Transverse colon (tissue), 4 donors: ENCODE measurements at regions not wholly inside any gene's neighbourhood (a gene's known extent, or its start where the extent isn't known, plus 50 kb on each side); places are given as distances from the start of the nearest gene placed in this dataset.
"Not testable (repeated sequence)": the region's sequence is repeated elsewhere in the genome, so short reads cannot be mapped to it uniquely, and the experiment has no call there.

Source experiments
- DNase-seq: peaks from one replicate; pipeline ENCODE4 v3.0.0-alpha.2; 2019
- H3K27ac ChIP-seq, 4 donors: fragments of 200-600 bp; sonication (generic); 2 replicates each; pipeline ENCODE4 v1.5.1; 2016 to 2018; ENCODE audit warnings: inconsistent platforms in 4 of 4
- H3K27me3 ChIP-seq: fragments of 200-600 bp; sonication (generic); 2 replicates; pipeline ENCODE4 v1.5.1; 2017; ENCODE audit warnings: inconsistent platforms
- H3K36me3 ChIP-seq, 4 donors: fragments of 200-600 bp; sonication (generic); 2 replicates each; pipeline ENCODE4 v1.5.1; 2017 to 2019; ENCODE audit warnings: inconsistent platforms in 4 of 4
- H3K4me1 ChIP-seq, 4 donors: fragments of 200-600 bp; sonication (generic); 2 replicates each; pipeline ENCODE4 v1.5.1; 2017 to 2020; ENCODE audit warnings: inconsistent platforms in 4 of 4
- H3K4me3 ChIP-seq, 4 donors: fragments of 200-600 bp; sonication (generic); 1 replicate in 1 of 4; 2 replicates in 3 of 4; pipeline versions ENCODE4 v1.5.1 to v1.6.1; 2017 to 2019; ENCODE audit warnings: inconsistent platforms in 4 of 4
- H3K9me3 ChIP-seq, 2 donors: fragments of 200-600 bp; sonication (generic); 2 replicates each; pipeline ENCODE4 v1.5.1; 2017 to 2019; ENCODE audit warnings: inconsistent platforms in 2 of 2
- CTCF ChIP-seq, 5 experiments: fragments of 200-600 bp in 3 of 5; fragments of 450-650 bp in 2 of 5; sonication (generic) in 3 of 5; IDR thresholded peaks; 1 replicate in 2 of 5; 2 replicates in 3 of 5; pipeline ENCODE4 v1.5.1; 2016 to 2017; ENCODE audit warnings: antibody characterized with exemption in 5 of 5, inconsistent platforms in 3 of 5, mild to moderate bottlenecking in 2 of 5, moderate library complexity in 1 of 5
- EP300 ChIP-seq: sonication (generic); formaldehyde crosslinking; IDR thresholded peaks from one replicate; pipeline ENCODE4 v1.6.1; 2017; ENCODE audit warnings: antibody characterized with exemption, low read depth
- POLR2A ChIP-seq: fragments of 450-650 bp; IDR thresholded peaks from one replicate; pipeline ENCODE4 v1.6.1; 2016; ENCODE audit warnings: antibody characterized with exemption, mild to moderate bottlenecking, moderate library complexity
- POLR2AphosphoS5 ChIP-seq, 3 donors: sonication (generic); formaldehyde crosslinking; IDR thresholded peaks; one replicate each; pipeline ENCODE4 v1.6.1; 2016; ENCODE audit warnings: antibody characterized with exemption in 3 of 3
- WGBS, 2 donors: methylation state at CpG; one replicate each; pipeline ENCODE4 v1.1.5; 2018; ENCODE audit warnings: low coverage in 1 of 2; 5-methylcytosine and 5-hydroxymethylcytosine counted together
- in situ Hi-C, 4 donors: fragments of 200-750 bp; cut with MboI; loops; one replicate each; pipeline versions ENCODE4 v1.15.0 to v1.15.1; 2017; ENCODE audit warnings: low sequenced_read_pairs in 3 of 4, low pct_ligation_motif_present in 1 of 4, low pct_unique_long_range_greater_than_20kb in 1 of 4
- intact Hi-C: fragments of 100-400 bp; cut with DNase I; formaldehyde crosslinking; loops from one replicate; pipeline ENCODE4 v1.15.1; 2023; ENCODE audit warnings: low total_unique reads

- no peak overlapping the region for H3K4me3 ChIP-seq
- no peak for DNase-seq
- H3K9me3 ChIP-seq, result no peaks in the 10 kb centered on the region
- no peaks in the 10 kb centered on the region for H3K4me1 ChIP-seq
- no peak for TF ChIP-seq POLR2AphosphoS5 (IDR thresholded peaks at IDR 0.05)
- TF ChIP-seq POLR2A, result no peak
- no peak for TF ChIP-seq EP300
- TF ChIP-seq CTCF (IDR thresholded peaks at IDR 0.05), result no peak
- intact Hi-C loops, result no loop called here
- H3K27me3 ChIP-seq, result no peaks in the 10 kb centered on the region
- in situ Hi-C loops, result no loop called here
- H3K36me3 ChIP-seq, result no peaks in the 10 kb centered on the region
- WGBS, 2 donors, result 92% methylated on average over 2 of the region's 2 CpGs; no CpG with 5 or more reads in 1 of the 2 donors
- no peak overlapping the region for H3K27ac ChIP-seq
These were observed 680.4 kb upstream of the IMPG1 start for GRCh38 chr6:76752841-76753240.

- in situ Hi-C loops, H3K4me1 ChIP-seq, H3K9me3 ChIP-seq, H3K4me3 ChIP-seq, H3K36me3 ChIP-seq, DNase-seq, intact Hi-C loops, H3K27me3 ChIP-seq, H3K27ac ChIP-seq: not testable (repeated sequence)
- 95% methylated on average over 2 of the region's 3 CpGs; no CpG with 5 or more reads in 1 of the 2 donors for WGBS, 2 donors
These were observed 672.9 kb upstream of the IMPG1 start for GRCh38 chr6:76745388-76745787.

- H3K27me3 ChIP-seq, H3K36me3 ChIP-seq, intact Hi-C loops, in situ Hi-C loops, H3K9me3 ChIP-seq, H3K27ac ChIP-seq, DNase-seq, H3K4me1 ChIP-seq, H3K4me3 ChIP-seq: not testable (repeated sequence)
- no CpG with 5 or more reads among the region's 38 CpGs for WGBS, 2 donors
These were observed 671.8 kb upstream of the IMPG1 start for GRCh38 chr6:76744151-76744720.

- no peak for DNase-seq
- no peaks in the 10 kb centered on the region for H3K9me3 ChIP-seq
- H3K27me3 ChIP-seq, result no peaks in the 10 kb centered on the region
- WGBS, 2 donors, result 83 to 100% methylated on average over 1 to 2 of the region's 2 CpGs
- TF ChIP-seq POLR2AphosphoS5 (IDR thresholded peaks at IDR 0.05), result no peak
- TF ChIP-seq POLR2A, result no peak
- TF ChIP-seq CTCF (IDR thresholded peaks at IDR 0.05), result no peak
- TF ChIP-seq EP300, result no peak
- intact Hi-C loops (no loop called here), in situ Hi-C loops (no loop called here)
- H3K4me1 ChIP-seq, result no peaks in the 10 kb centered on the region
- no peak overlapping the region for H3K4me3 ChIP-seq
- no peaks in the 10 kb centered on the region for H3K36me3 ChIP-seq
- no peak overlapping the region for H3K27ac ChIP-seq
These were observed 670.5 kb upstream of the IMPG1 start for GRCh38 chr6:76742919-76743318.

- H3K27ac ChIP-seq, result no peak overlapping the region
- H3K4me3 ChIP-seq, result no peak overlapping the region
- no peaks in the 10 kb centered on the region for H3K36me3 ChIP-seq
- in situ Hi-C loops (no loop called here), intact Hi-C loops (no loop called here)
- no peaks in the 10 kb centered on the region for H3K4me1 ChIP-seq
- no peaks in the 10 kb centered on the region for H3K27me3 ChIP-seq
- H3K9me3 ChIP-seq, result no peaks in the 10 kb centered on the region
- 52 to 63% methylated on average over 1 of the region's 1 CpG for WGBS, 2 donors
- DNase-seq, result no peak
- TF ChIP-seq POLR2A, result no peak
- TF ChIP-seq EP300, result no peak
- TF ChIP-seq POLR2AphosphoS5 (IDR thresholded peaks at IDR 0.05), result no peak
- TF ChIP-seq CTCF (IDR thresholded peaks at IDR 0.05), result no peak
These were observed 647.0 kb upstream of the IMPG1 start for GRCh38 chr6:76719449-76719848.
